Stimulated activated effector memory CD8-positive, alpha-beta T cell treated with anti-CD3 and anti-CD28 coated beads, Interleukin-12 subunit alpha, Interleukin-12 subunit beta, amount 100 ng/mL, for 72 hours (primary cell): ENCODE measurements at regions not wholly inside any gene's neighbourhood (a gene's known extent, or its start where the extent isn't known, plus 50 kb on each side); places are given as distances from the start of the nearest gene placed in this dataset.
"Not testable (repeated sequence)": the region's sequence is repeated elsewhere in the genome, so short reads cannot be mapped to it uniquely, and the experiment has no call there.

ENCODE experiments used
- ATAC-seq: fragments of 150-1000 bp; cut with Tn5 transposase; 2 replicates; pipeline ENCODE4 v1.10.0; 2021
- DNase-seq, 2 donors: peaks; one replicate each; pipeline ENCODE4 v3.0.0; 2021 to 2022; ENCODE audit warnings: low spot score in 2 of 2
- H3K27ac Mint-ChIP-seq: one replicate; pipeline ENCODE4 v1.8.0; 2022; ENCODE audit warnings: mild to moderate bottlenecking, mixed read lengths
- H3K36me3 Mint-ChIP-seq: one replicate; pipeline ENCODE4 v1.8.0; 2022; ENCODE audit warnings: mild to moderate bottlenecking, mixed read lengths
- H3K4me1 Mint-ChIP-seq: one replicate; pipeline ENCODE4 v1.8.0; 2022; ENCODE audit warnings: mixed read lengths
- H3K4me3 Mint-ChIP-seq: one replicate; pipeline ENCODE4 v1.8.0; 2022; ENCODE audit warnings: mild to moderate bottlenecking, mixed read lengths
- H3K9me3 Mint-ChIP-seq: one replicate; pipeline ENCODE4 v1.8.0; 2022; ENCODE audit warnings: mixed read lengths

DNA sequence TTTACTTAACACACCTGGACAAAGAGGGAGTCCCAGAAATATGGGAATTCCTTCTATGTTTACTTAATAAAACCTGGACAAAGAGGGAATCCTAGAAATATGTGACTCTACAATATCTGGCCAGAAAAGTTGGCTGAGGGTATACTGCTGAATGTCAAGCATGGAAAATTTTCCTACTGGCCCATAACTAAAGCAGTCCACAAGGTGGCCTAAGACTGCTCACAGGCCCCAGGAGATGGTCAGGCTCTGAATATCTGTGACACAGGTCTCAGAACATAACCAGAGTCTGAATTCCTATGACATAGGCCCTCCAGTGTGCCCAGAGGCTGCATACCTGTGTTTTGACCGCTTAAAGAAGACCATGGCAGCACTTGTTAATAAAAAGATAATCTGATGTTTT, 578.2 kb upstream of the NRSN1 start:
- no peak overlapping the region for H3K27ac Mint-ChIP-seq
- H3K9me3 Mint-ChIP-seq: peaks cover 18% of the 10 kb centered on the region
- DNase-seq (no peak), ATAC-seq (no peak)
- H3K36me3 Mint-ChIP-seq: no peaks in the 10 kb centered on the region
- no peak overlapping the region for H3K4me3 Mint-ChIP-seq
- H3K4me1 Mint-ChIP-seq: no peaks in the 10 kb centered on the region

DNA sequence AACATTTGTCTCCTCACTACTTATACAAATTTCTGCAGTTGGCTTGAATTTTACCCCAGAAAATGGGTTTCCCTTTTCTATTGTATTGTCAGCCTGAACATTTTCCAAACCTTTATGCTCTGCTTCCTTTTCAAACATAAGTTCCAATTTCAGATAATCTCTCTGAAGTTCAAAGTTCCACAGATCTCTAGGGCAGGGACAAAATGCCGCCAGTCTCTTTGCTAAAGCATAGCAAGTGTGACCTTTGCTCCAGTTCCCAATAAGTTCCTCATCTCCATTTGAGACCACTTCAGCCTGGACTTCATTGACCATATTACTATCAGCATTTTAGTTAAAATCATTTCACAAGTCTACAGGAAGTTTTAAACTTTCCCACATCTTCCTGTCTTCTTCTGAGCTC, 571.1 kb upstream of the NRSN1 start:
- H3K9me3 Mint-ChIP-seq: peaks cover 12% of the 10 kb centered on the region
- H3K4me1 Mint-ChIP-seq, ATAC-seq, H3K36me3 Mint-ChIP-seq, DNase-seq, H3K4me3 Mint-ChIP-seq, H3K27ac Mint-ChIP-seq: not testable (repeated sequence)

DNA sequence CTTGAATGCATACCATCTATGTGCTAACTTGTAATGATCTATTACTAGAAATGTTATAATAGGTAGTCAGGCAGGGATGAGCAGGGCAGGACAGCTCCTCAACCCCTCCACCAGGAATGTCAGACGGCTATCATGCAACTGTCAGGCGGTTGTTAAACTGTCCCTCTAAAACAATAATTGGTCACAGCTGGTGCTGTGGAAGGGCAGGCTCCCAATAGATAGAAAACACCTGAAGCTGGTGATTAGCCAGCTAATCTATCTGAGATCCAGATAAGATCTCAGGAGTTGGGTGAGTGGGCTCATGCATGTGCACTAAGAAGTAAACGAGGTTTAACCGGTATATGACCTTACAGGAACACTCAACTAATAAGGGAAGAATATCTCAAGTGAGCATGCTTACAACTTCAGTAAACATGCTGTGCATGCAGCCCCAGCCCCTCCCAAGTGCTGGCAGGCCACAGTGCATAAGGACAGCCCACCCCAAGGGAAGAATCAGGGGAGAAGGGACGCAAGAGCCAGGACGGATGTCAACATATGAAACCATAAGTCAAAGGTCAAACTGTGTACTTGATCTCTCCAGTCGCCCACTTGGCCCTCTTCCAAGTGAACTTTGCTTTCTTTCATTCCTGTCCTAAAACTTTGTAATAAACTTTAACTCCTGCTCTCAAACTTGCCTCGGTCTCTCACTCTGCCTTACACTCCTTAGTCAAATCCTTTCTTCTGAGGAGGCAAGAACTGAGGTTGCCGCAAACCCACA, 566.2 kb upstream of the NRSN1 start:
- H3K4me3 Mint-ChIP-seq: no peak overlapping the region
- no peaks in the 10 kb centered on the region for H3K36me3 Mint-ChIP-seq
- peaks cover 6% of the 10 kb centered on the region for H3K9me3 Mint-ChIP-seq
- no peaks in the 10 kb centered on the region for H3K4me1 Mint-ChIP-seq
- DNase-seq (no peak), ATAC-seq (no peak)
- no peak overlapping the region for H3K27ac Mint-ChIP-seq

DNA sequence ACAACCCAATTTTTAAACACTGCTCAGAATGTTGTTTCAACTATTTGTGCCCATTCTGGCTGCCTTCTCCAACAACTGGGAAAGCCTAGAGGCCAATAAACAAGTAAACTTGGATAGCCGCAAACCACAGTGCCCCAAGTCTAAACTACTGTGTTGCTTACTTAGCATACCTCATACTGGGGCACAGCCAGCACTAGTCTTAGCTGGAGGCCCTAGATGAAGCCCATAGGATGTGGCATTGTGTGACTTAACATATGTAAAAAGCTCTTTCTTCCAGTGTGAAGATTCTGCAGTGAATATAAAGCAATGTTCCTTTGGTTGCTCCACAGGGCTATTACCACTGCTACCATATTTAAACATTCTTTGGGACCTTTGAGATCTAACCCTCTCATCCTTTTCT, 564.3 kb upstream of the NRSN1 start:
- Mint-ChIP-seq H3K9me3 (no peaks in the 10 kb centered on the region), H3K27ac (no peak overlapping the region), H3K4me3 (no peak overlapping the region), H3K4me1 (no peaks in the 10 kb centered on the region), H3K36me3 (no peaks in the 10 kb centered on the region)
- no peak for DNase-seq
- no peak for ATAC-seq

DNA sequence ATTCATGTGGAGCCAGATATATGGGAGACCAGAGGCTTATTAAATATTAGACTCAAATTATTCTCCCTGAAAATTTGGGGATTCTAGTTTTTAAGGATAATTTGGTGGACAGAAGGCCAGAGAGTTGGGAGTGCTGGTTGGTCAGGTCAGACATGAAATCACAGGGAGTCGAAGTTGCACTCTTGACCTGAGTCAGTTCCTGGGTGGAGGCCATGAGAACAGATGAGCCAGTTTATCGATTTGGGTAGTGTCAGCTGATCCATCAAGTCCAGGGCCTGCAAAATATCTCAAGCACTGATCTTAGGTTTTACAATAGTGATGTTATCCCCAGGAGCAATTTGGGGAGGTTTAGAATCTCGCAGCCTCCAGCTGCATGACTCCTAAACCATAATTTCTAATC, 563.5 kb upstream of the NRSN1 start:
- Mint-ChIP-seq H3K27ac (no peak overlapping the region), H3K9me3 (no peaks in the 10 kb centered on the region), H3K4me3 (no peak overlapping the region), H3K4me1 (no peaks in the 10 kb centered on the region), H3K36me3 (no peaks in the 10 kb centered on the region)
- no peak for ATAC-seq
- no peak for DNase-seq

DNA sequence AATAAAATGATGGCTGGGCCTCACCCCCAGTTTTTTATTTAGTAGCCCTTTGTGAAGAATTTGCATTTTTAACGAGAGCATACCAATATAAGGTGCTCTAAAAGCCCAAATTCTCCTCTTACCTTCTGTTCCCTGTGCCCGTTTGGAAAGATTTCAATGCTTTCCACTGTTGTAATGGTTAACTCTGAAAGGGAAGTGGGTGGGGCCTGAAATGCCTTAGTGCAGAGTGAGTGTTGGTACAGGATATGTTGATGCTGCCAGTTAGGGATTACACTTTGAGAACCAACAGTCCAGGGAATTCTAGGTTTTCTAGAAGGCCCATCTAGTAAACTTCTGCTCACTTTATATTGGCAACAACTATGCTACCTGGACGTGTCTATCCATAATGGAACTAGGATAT, 562.7 kb upstream of the NRSN1 start:
- peaks cover 3% of the 10 kb centered on the region for H3K9me3 Mint-ChIP-seq
- no peak for DNase-seq
- no peaks in the 10 kb centered on the region for H3K4me1 Mint-ChIP-seq
- no peaks in the 10 kb centered on the region for H3K36me3 Mint-ChIP-seq
- ATAC-seq: no peak
- H3K4me3 Mint-ChIP-seq: no peak overlapping the region
- H3K27ac Mint-ChIP-seq: no peak overlapping the region

DNA sequence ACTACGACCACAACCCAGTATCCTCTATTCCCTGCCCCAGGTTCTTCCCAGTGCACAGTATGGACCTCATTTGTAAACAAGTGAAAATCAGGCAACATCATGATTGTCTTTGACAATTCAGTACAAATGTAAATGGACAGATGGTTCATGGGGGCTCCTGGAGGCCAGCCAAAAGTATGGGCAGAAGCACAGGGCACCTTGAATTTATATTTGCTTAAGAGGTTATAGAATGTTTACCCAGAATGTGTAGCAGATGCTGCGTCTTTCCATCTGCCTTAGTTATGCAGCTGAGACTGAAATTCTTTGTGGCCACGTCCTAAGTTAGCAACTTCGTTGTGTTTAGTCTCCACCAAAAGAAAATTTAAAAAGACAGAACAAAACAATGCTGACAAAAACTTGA, 559.6 kb upstream of the NRSN1 start:
- H3K4me3 Mint-ChIP-seq: no peak overlapping the region
- no peak overlapping the region for H3K27ac Mint-ChIP-seq
- no peak for ATAC-seq

DNA sequence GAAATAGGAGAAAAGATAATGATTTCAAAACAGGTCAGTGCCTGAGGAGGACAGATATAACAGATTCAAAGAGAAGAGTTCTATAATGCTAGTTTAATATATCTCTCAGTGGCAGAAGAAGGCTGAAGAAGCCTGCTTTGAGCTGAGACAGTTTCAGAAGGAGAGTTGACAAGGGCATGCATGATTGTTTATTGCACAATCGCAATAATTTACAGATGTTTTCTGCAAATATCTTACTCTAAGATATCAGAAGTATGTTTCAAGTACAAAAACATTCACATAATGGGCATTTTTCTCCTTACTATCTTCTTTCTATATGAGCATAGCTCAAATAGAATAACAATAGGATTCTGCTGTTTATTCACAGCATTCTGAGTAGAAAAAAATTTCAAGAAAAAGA, 557.7 kb upstream of the NRSN1 start:
- no peaks in the 10 kb centered on the region for H3K4me1 Mint-ChIP-seq
- no peak for ATAC-seq

More for the DNA sequence above, 559.6 kb upstream of the NRSN1 start:
- Mint-ChIP-seq H3K9me3 (peaks cover 7% of the 10 kb centered on the region), H3K4me1 (no peaks in the 10 kb centered on the region), H3K36me3 (no peaks in the 10 kb centered on the region)
- DNase-seq: no peak

DNA sequence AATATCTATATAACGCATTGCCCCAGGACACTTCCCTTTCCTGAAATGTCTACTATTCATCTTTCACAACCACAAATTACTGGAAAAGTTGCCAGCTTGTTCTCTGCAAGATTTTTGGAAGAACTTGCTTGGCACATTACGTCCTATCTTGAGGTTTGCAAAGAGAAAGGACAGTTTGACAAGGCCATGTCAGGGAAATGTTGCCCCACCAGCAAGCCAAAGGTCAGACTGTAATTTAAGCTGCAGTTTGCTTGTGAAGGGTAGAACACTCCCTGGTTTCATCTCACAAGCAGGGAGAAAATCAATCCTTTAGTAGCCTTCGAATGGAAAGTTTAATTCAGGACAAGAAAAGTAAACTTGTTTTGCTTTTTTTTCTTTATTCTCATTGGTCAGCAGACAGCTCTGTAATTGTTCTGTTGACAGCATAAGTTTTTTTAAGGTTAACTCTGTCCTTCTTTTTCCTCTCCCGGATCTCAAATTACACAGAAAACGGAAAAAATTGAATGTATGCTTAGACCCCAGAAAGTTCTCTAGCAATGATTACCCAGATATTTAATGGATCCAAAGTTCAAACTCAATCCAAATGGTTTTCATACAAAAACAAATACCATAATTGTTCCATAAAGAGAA, 541.8 kb upstream of the NRSN1 start:
- no peaks in the 10 kb centered on the region for H3K4me1 Mint-ChIP-seq
- no peak overlapping the region for H3K27ac Mint-ChIP-seq
- H3K4me3 Mint-ChIP-seq: no peak overlapping the region
- no peaks in the 10 kb centered on the region for H3K36me3 Mint-ChIP-seq
- no peak for ATAC-seq
- peaks cover 5% of the 10 kb centered on the region for H3K9me3 Mint-ChIP-seq
- DNase-seq: no peak

More for the DNA sequence above, 557.7 kb upstream of the NRSN1 start:
- H3K4me3 Mint-ChIP-seq: no peak overlapping the region
- H3K27ac Mint-ChIP-seq: no peak overlapping the region
- H3K9me3 Mint-ChIP-seq: peaks cover 7% of the 10 kb centered on the region
- H3K36me3 Mint-ChIP-seq: no peaks in the 10 kb centered on the region
- no peak for DNase-seq

DNA sequence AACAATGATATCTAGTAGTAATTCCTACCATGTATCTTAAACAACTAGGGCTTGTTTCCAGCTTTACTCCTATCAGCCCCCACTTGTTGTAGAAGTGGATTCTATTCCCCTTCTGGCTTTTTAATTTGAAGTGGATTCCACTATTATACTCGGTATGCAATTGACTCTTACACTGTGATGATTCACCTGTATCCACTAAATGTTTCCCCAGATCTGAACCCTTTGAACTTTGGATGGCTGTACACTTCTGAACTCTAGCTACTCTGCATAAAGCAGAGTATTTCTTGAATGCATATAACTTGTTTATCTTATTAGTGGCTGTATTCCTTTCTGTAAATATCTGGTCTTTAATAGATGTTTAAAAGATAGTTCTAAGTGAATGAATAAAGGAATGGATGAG, 538.4 kb upstream of the NRSN1 start:
- Mint-ChIP-seq H3K4me3 (no peak overlapping the region), H3K9me3 (peaks cover 2% of the 10 kb centered on the region), H3K27ac (no peak overlapping the region), H3K36me3 (no peaks in the 10 kb centered on the region), H3K4me1 (no peaks in the 10 kb centered on the region)
- ATAC-seq (no peak), DNase-seq (no peak)

DNA sequence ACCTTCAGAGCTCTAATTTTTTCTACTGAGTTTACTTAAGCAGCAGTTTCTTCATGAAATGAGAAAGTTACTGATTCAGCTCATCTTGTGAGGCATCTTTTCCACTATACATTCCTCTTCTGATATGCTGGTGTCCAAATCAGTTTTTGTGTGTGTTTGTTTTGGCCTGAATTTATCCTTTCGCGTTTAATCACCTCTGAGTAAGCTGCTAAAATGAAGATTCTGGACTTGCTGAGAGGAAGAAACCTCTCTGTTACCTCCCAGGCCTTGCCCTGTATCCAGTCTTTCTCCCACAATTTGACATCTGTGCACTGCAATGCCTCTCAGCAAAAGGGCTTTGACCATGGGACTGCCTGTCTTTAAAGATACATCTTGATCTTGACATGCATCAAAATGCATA, 536.2 kb upstream of the NRSN1 start:
- Mint-ChIP-seq H3K4me1 (no peaks in the 10 kb centered on the region), H3K4me3 (no peak overlapping the region), H3K27ac (no peak overlapping the region), H3K36me3 (no peaks in the 10 kb centered on the region), H3K9me3 (peaks cover 8% of the 10 kb centered on the region)
- no peak for ATAC-seq
- no peak for DNase-seq

DNA sequence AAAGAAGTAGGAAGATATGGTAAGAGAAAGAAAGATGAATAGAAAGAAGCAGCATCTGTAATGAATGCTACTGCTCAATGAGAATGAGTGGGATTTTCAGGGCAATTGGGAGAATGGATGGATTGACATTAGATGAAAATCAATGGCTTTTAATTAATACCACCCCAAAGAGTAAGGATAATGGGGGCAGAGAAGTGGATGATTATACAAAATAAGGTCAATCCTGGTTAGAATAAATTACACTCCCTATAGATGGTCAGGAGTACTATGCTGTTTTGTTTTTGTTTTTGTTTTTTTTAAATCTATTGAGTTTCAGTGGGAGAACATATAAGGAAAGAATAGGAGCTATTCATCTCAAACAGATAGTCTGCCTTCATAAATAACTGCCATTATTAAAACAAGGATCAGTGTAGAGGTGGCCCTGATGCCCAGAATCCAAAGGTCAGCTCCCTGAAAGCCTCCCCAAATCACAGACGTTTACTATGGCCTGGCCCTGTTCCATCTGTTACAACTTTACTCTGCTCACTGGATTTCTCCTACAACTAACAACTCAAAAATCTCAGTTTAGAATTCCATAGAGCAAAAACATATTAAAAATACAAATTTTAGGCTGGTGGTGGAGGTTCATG, 535.4 kb upstream of the NRSN1 start:
- Mint-ChIP-seq H3K27ac (no peak overlapping the region), H3K36me3 (no peaks in the 10 kb centered on the region), H3K4me3 (no peak overlapping the region), H3K9me3 (peaks cover 9% of the 10 kb centered on the region), H3K4me1 (no peaks in the 10 kb centered on the region)
- DNase-seq (no peak), ATAC-seq (no peak)

DNA sequence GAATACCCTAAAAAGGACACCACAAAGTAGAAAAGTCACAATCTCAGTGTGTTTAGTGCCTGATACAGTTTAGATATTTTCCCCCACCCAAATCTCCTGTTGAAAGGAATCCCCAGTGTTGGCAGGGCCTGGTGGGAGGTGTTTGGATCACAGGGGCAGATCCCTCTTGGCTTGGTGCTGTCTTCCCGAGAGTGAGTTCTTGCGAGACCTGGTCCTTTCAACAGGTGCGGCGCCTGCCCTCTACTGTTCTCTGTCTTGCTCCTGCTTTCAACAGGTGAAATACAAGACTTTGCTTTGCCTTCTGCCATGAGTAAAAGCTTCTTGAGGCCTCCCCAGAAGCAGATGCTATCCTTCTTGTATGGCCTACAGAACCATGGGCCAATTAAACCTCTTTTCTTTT, 534.3 kb upstream of the NRSN1 start:
- DNase-seq (no peak), ATAC-seq (no peak)
- H3K4me1 Mint-ChIP-seq: no peaks in the 10 kb centered on the region
- H3K27ac Mint-ChIP-seq: no peak overlapping the region
- H3K4me3 Mint-ChIP-seq: no peak overlapping the region
- H3K36me3 Mint-ChIP-seq: no peaks in the 10 kb centered on the region
- H3K9me3 Mint-ChIP-seq: peaks cover 10% of the 10 kb centered on the region

DNA sequence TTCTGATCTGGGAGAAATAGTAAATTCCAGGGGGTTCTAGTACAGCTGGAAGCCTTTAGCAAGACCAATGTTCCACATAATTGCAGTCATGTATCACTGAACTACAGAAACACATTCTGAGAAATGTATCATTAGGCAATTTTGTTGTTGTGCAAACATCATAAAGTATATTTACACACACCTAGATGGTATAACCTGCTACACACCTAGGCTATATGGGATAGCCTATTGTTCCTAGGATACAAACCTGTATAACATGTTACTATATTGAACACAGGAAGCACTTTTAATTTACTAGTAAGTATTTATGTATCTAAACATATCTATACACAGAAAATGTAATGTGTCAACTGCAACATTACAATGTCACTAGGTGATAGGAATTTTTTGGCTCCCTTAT, 525.9 kb upstream of the NRSN1 start:
- DNase-seq (no peak), ATAC-seq (no peak)
- Mint-ChIP-seq H3K4me1 (no peaks in the 10 kb centered on the region), H3K9me3 (peaks cover 37% of the 10 kb centered on the region), H3K27ac (no peak overlapping the region), H3K4me3 (no peak overlapping the region), H3K36me3 (no peaks in the 10 kb centered on the region)

DNA sequence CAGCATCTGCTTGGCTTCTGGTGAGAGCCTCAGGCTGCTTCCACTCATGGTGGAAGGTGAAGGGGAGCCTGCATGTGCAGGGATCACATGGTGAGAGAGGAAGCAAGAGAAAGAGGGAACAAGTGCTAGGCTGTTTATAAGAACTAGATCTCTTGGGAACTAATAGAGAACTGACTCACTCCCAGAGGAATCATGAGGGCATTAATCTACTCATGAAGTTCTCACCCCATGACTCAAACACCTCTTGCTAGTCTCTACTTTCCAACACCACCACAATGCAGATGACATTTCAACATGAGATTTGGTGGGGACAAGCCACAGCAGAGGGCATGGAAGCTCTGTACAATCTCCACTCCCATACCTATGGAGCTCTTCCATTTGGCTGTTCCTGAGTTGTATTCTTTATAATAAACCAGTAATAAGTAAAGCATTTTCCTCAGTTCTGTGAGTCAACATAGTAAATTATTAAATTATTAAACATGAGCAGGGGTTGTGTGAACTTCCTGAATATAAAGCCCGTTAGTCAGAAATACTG, 524.1 kb upstream of the NRSN1 start:
- Mint-ChIP-seq H3K9me3 (peaks cover 32% of the 10 kb centered on the region), H3K4me3 (no peak overlapping the region), H3K36me3 (no peaks in the 10 kb centered on the region), H3K4me1 (no peaks in the 10 kb centered on the region), H3K27ac (no peak overlapping the region)
- ATAC-seq (no peak), DNase-seq (no peak)

DNA sequence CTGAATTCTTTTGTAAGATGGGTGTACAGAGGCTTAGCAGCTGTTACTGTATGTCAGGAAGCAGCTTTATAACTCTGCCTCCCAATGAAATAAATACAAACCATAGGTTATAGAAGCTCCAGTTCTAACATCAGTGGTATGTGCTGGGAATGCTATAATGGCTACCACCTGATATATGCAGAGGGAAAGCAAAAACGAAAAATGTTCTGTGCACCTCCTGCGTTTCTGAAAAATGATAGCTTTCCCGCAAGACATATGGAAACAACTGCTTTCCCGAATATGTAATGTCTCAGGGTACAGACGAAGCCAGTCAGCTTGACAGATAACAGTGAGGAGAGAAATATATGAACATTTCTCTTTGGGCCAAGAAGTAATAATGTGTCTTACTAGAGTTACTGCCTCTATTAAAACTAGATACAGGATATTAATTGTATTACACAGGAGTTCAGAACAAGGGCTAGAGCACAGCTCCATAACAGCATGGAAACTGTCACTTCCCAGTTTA, 517.0 kb upstream of the NRSN1 start:
- Mint-ChIP-seq H3K4me3 (no peak overlapping the region), H3K9me3 (peaks cover 11% of the 10 kb centered on the region), H3K36me3 (no peaks in the 10 kb centered on the region), H3K4me1 (no peaks in the 10 kb centered on the region), H3K27ac (no peak overlapping the region)
- DNase-seq (no peak), ATAC-seq (no peak)
